Activated CD4-positive, alpha-beta T cell treated with anti-CD3 and anti-CD28 coated beads, Interleukin-2, amount 50 U/mL, for 16 hours (primary cell): ENCODE measurements at regions not wholly inside any gene's neighbourhood (a gene's known extent, or its start where the extent isn't known, plus 50 kb on each side); places are given as distances from the start of the nearest gene placed in this dataset.

Experiments
- DNase-seq: peaks from one replicate; pipeline ENCODE4 v3.0.0-alpha.2; 2020

- no peak for DNase-seq
Measured at GRCh38 chr20:7571521-7572055, 368.7 kb downstream of the HAO1 start.

GRCh38 chr20:7579888-7580287 is 360.4 kb downstream of the HAO1 start:
- DNase-seq = no peak

GRCh38 chr20:7585126-7585679 is 355.1 kb downstream of the HAO1 start:
- no peak for DNase-seq

GRCh38 chr20:7586481-7586880 is 353.8 kb downstream of the HAO1 start:
- DNase-seq = no peak

GRCh38 chr20:7589164-7589563 is 351.1 kb downstream of the HAO1 start:
- no peak for DNase-seq

- DNase-seq = no peak
Measured at GRCh38 chr20:7596541-7596940, 343.7 kb downstream of the HAO1 start.

GRCh38 chr20:7601431-7601830 is 338.8 kb downstream of the HAO1 start:
- no peak for DNase-seq

- DNase-seq = no peak
Measured at GRCh38 chr20:7606941-7607340, 333.3 kb downstream of the HAO1 start.

GRCh38 chr20:7608250-7608649 is 332.0 kb downstream of the HAO1 start:
- no peak for DNase-seq

- DNase-seq = no peak
Measured at GRCh38 chr20:7609251-7609650, 331.0 kb downstream of the HAO1 start.

- DNase-seq = no peak
Measured at GRCh38 chr20:7610681-7611080, 329.6 kb downstream of the HAO1 start.

- no peak for DNase-seq
Measured at GRCh38 chr20:7617797-7618196, 322.5 kb downstream of the HAO1 start.

- DNase-seq = no peak
Measured at GRCh38 chr20:7622399-7622961, 317.8 kb downstream of the HAO1 start.

- no peak for DNase-seq
Measured at GRCh38 chr20:7624886-7625285, 315.4 kb downstream of the HAO1 start.

GRCh38 chr20:7627734-7628663 is 312.3 kb downstream of the HAO1 start:
- no peak for DNase-seq

GRCh38 chr20:7629880-7630279 is 310.4 kb downstream of the HAO1 start:
- DNase-seq = no peak

GRCh38 chr20:7637184-7637583 is 303.1 kb downstream of the HAO1 start:
- no peak for DNase-seq

GRCh38 chr20:7650086-7650879 is 290.0 kb downstream of the HAO1 start:
- no peak for DNase-seq

GRCh38 chr20:7654231-7654630 is 286.0 kb downstream of the HAO1 start:
- no peak for DNase-seq

GRCh38 chr20:7656687-7657467 is 283.4 kb downstream of the HAO1 start:
- no peak for DNase-seq

- DNase-seq = no peak
Measured at GRCh38 chr20:7657569-7657968, 282.7 kb downstream of the HAO1 start.

- no peak for DNase-seq
Measured at GRCh38 chr20:7660165-7660564, 280.1 kb downstream of the HAO1 start.
